KMS-11 (cell line): ENCODE measurements at regions not wholly inside any gene's neighbourhood (a gene's known extent, or its start where the extent isn't known, plus 50 kb on each side); places are given as distances from the start of the nearest gene placed in this dataset.

ENCODE experiments used
- H2AFZ ChIP-seq: fragments of 200-600 bp; sonication (generic); 2 replicates; pipeline ENCODE4 v1.6.1; 2016; ENCODE audit warnings: antibody characterized with exemption, mixed run types, low read depth
- H3K27ac ChIP-seq: fragments of 200-600 bp; sonication (generic); 2 replicates; pipeline ENCODE4 v1.6.1; 2016; ENCODE audit warnings: mild to moderate bottlenecking, mixed run types
- H3K27me3 ChIP-seq: fragments of 200-600 bp; sonication (generic); 2 replicates; pipeline ENCODE4 v1.6.1; 2017; ENCODE audit warnings: mild to moderate bottlenecking, low read depth, mixed run types, moderate library complexity; ENCODE audit not compliant: insufficient read depth
- H3K36me3 ChIP-seq: fragments of 200-600 bp; sonication (generic); 2 replicates; pipeline ENCODE4 v1.6.1; 2017; ENCODE audit warnings: mild to moderate bottlenecking, mixed run types; ENCODE audit not compliant: insufficient read depth
- H3K4me1 ChIP-seq: fragments of 200-600 bp; sonication (generic); 2 replicates; pipeline ENCODE4 v1.6.1; 2016; ENCODE audit warnings: mild to moderate bottlenecking, low read depth, mixed run types; ENCODE audit not compliant: poor library complexity, severe bottlenecking
- H3K4me2 ChIP-seq: fragments of 200-600 bp; sonication (generic); 2 replicates; pipeline ENCODE4 v1.7.0; 2016; ENCODE audit warnings: mild to moderate bottlenecking, mixed run types
- H3K4me3 ChIP-seq: fragments of 200-600 bp; sonication (generic); IDR thresholded peaks from 2 replicates; pipeline ENCODE4 v1.6.1; 2017; ENCODE audit warnings: low read depth, low read length, mixed read lengths; ENCODE audit not compliant: insufficient read depth
- H3K79me2 ChIP-seq: fragments of 200-600 bp; sonication (generic); 2 replicates; pipeline ENCODE4 v1.6.1; 2016; ENCODE audit warnings: low read depth, mixed run types; ENCODE audit not compliant: insufficient read depth
- H3K9ac ChIP-seq: fragments of 200-600 bp; sonication (generic); 2 replicates; pipeline ENCODE4 v1.6.1; 2016; ENCODE audit warnings: mild to moderate bottlenecking, mixed run types
- H4K20me1 ChIP-seq: fragments of 200-600 bp; sonication (generic); 2 replicates; pipeline ENCODE4 v1.6.1; 2016; ENCODE audit warnings: mild to moderate bottlenecking, mixed run types; ENCODE audit not compliant: insufficient read depth
- TF ChIP-seq, protein P1 (sequence below): fragments of 200-600 bp; sonication (generic); conservative IDR thresholded peaks from 2 replicates; pipeline ENCODE4 v1.6.1; 2017; ENCODE audit warnings: low read depth, mild to moderate bottlenecking, antibody characterized with exemption, low read length, moderate library complexity, mixed read lengths

DNA sequence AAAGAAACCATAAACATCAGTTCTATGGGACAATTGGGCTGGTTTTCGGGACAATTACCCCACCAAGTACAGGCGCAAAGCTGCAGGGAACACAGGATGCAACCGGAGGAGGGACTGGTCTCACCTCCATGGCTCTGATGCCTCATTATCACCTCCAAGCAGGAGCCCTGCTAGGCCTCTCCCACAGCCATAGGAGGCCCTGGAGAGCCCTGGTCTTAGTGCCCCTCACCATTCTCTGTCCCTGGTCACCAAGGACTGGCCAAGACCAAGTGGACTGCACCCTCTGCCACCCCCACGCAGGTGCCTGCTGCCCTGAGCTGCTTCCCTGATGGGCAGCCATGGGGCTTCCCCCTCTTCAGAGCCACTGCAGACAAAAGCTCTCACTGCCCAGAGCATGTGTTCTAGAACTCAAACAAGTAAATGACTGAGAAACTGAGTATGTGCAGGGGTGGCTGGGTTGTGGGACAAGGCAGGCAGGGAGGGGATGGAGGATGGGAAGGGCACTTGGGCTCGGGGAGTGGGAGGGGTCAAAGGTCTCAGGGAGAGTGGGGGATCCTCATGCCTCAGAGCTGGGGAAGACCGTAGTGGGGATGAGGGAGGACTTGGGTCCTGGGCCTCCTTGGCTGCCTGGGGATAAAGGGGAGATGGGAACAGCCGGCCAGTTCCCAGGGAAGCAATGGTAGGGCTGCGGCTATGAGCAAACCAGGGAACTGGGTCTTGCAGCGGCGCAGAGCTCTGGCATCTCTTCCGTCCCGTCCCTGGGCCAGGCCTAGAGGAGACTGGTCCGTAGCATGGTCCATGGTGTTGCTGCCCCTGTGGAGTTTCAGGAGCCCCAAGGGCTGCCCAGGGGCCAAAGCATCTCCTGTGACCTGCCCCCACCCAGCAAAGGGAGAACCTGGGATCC, 435.1 kb downstream of the PREX1 start:
- no peak overlapping the region for H3K4me3 ChIP-seq
- H3K4me1 ChIP-seq = no peaks in the 10 kb centered on the region
- no peak overlapping the region for H3K9ac ChIP-seq
- H3K4me2 ChIP-seq = no peak overlapping the region
- TF ChIP-seq, protein P1, sequence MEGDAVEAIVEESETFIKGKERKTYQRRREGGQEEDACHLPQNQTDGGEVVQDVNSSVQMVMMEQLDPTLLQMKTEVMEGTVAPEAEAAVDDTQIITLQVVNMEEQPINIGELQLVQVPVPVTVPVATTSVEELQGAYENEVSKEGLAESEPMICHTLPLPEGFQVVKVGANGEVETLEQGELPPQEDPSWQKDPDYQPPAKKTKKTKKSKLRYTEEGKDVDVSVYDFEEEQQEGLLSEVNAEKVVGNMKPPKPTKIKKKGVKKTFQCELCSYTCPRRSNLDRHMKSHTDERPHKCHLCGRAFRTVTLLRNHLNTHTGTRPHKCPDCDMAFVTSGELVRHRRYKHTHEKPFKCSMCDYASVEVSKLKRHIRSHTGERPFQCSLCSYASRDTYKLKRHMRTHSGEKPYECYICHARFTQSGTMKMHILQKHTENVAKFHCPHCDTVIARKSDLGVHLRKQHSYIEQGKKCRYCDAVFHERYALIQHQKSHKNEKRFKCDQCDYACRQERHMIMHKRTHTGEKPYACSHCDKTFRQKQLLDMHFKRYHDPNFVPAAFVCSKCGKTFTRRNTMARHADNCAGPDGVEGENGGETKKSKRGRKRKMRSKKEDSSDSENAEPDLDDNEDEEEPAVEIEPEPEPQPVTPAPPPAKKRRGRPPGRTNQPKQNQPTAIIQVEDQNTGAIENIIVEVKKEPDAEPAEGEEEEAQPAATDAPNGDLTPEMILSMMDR = no peak
- H3K27ac ChIP-seq = no peak overlapping the region
- no peaks in the 10 kb centered on the region for H3K36me3 ChIP-seq
- no peaks in the 10 kb centered on the region for H4K20me1 ChIP-seq
- H3K79me2 ChIP-seq = no peaks in the 10 kb centered on the region
- no peak overlapping the region for H2AFZ ChIP-seq
- H3K27me3 ChIP-seq = peaks cover 55% of the 10 kb centered on the region

DNA sequence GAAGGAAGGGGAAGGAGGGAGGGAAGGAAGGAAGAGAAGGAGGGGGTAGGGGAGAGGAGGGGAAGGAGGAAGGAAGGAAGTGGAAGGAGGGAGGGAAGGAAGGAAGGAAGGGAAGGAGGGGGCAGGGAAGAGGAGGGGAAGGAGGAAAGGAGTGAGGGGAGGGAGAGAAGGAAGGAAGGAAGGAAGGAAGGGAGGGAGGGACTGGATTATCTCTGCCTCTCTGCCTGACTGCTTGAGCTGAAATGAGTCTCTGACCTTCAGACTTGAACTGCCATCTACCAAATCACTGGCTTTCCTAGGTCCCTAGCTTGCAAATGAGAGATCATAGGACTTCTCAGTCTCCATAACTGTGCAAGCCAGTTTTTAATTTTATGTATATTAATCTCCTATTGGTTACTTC, 436.8 kb downstream of the PREX1 start:
- Histone ChIP-seq H3K36me3 (no peaks in the 10 kb centered on the region), H4K20me1 (no peaks in the 10 kb centered on the region), H3K4me2 (no peak overlapping the region), H3K9ac (no peak overlapping the region), H3K27me3 (peaks cover 39% of the 10 kb centered on the region; the same call in 1 of the 2 replicates), H2AFZ (no peak overlapping the region), H3K4me3 (no peak overlapping the region), H3K4me1 (no peaks in the 10 kb centered on the region), H3K27ac (no peak overlapping the region), H3K79me2 (no peaks in the 10 kb centered on the region)
- TF ChIP-seq, protein P1 = no peak

DNA sequence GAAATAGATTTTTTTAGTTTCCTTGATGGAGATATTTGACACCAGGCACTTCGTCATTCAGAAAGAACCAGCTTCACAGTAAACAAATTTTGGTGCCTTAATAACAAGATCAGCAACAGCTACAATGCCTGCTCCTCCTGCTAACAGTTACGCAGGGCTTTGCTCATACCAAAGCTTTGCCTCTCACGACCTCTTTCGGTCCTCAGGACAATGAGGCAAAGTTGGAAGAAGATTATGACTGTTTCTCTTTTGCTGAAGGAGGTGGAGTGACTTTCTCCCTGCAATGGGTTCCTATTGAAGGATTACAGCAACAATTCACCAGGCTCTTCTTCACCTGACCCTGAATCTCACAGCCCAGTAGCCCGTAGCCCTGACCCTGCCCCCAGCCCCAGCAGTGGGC, 440.1 kb downstream of the PREX1 start:
- no peak overlapping the region for H3K27ac ChIP-seq
- no peaks in the 10 kb centered on the region for H3K36me3 ChIP-seq
- no peaks in the 10 kb centered on the region for H4K20me1 ChIP-seq

DNA sequence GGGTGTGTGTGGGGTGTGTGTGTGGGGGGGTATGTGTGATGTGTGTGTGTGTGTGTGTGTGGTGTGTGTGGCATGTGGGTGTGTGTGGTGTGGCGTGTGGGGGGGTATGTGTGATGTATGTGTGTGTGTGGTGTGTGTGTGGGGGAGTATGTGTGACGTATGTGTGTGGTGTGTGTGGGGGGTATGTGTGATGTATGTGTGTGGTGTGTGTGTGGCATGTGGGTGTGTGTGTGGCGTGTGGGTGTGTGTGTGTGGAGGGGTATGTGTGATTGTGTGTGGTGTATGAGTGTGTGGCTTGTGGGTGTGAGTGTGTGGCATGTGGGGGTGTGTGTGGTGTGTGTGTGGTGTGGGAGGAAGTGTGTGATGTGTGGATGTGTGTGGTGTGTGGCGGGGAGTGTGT, 442.3 kb downstream of the PREX1 start:
- H3K79me2 ChIP-seq = no peaks in the 10 kb centered on the region
- H3K4me1 ChIP-seq = no peaks in the 10 kb centered on the region
- H3K4me3 ChIP-seq = no peak overlapping the region
- no peak overlapping the region for H3K27ac ChIP-seq
- H3K9ac ChIP-seq = no peak overlapping the region
- no peak overlapping the region for H3K4me2 ChIP-seq
- H3K27me3 ChIP-seq = peaks cover 21% of the 10 kb centered on the region; the same call in 1 of the 2 replicates
- H4K20me1 ChIP-seq = no peaks in the 10 kb centered on the region
- no peaks in the 10 kb centered on the region for H3K36me3 ChIP-seq
- H2AFZ ChIP-seq = no peak overlapping the region
- TF ChIP-seq, protein P1 = no peak

More for the DNA sequence above, 440.1 kb downstream of the PREX1 start:
- H3K9ac ChIP-seq = no peak overlapping the region
- no peak overlapping the region for H2AFZ ChIP-seq
- H3K4me3 ChIP-seq = no peak overlapping the region
- no peak overlapping the region for H3K4me2 ChIP-seq
- H3K27me3 ChIP-seq = peaks cover 21% of the 10 kb centered on the region; the same call in 1 of the 2 replicates
- no peaks in the 10 kb centered on the region for H3K79me2 ChIP-seq
- TF ChIP-seq, protein P1 = no peak
- no peaks in the 10 kb centered on the region for H3K4me1 ChIP-seq
